Ovary (tissue), 3 donors: ENCODE measurements at regions not wholly inside any gene's neighbourhood (a gene's known extent, or its start where the extent isn't known, plus 50 kb on each side); places are given as distances from the start of the nearest gene placed in this dataset.

Experiments
- EP300 ChIP-seq: sonication (generic); formaldehyde crosslinking; IDR thresholded peaks from one replicate; pipeline ENCODE4 v1.6.1; 2017; ENCODE audit warnings: antibody characterized with exemption
- TF ChIP-seq, protein P1 (sequence below), 3 donors: fragments of 450-650 bp in 2 of 3; fragments of 200-600 bp in 1 of 3; IDR thresholded peaks; one replicate each; pipeline versions ENCODE4 v1.5.1 to v1.8.0; 2016 to 2022; ENCODE audit warnings: antibody characterized with exemption in 3 of 3, mild to moderate bottlenecking in 1 of 3
- donor health status: DM: no; HTN: no; CAD: no.

DNA sequence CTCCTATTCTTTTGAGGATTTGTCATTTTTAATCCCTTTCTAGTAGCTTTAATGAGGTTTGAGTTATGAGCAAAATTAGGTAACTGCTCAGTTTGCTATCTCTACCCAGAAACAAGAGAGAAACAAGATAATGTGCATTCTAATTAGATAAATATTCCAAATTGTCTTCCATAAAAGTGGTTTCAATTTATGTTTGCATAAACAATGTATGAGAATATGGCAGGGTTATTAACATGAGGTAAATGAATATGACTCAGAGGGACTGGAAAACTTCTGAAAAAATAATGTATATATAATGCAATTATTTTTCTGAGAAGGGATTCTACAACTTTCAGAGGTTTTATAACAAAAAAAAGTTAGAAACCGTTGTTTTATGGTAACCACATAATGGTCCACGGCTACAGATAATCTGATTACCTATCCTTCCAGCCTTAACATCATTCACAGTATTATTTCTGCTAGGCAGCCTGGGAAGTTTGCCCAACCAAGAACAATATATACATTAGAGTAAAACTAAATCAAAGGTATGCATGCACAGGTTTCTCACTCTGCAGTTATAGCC lies 101.2 kb downstream of the CRPPA start:
- TF ChIP-seq, protein P1, sequence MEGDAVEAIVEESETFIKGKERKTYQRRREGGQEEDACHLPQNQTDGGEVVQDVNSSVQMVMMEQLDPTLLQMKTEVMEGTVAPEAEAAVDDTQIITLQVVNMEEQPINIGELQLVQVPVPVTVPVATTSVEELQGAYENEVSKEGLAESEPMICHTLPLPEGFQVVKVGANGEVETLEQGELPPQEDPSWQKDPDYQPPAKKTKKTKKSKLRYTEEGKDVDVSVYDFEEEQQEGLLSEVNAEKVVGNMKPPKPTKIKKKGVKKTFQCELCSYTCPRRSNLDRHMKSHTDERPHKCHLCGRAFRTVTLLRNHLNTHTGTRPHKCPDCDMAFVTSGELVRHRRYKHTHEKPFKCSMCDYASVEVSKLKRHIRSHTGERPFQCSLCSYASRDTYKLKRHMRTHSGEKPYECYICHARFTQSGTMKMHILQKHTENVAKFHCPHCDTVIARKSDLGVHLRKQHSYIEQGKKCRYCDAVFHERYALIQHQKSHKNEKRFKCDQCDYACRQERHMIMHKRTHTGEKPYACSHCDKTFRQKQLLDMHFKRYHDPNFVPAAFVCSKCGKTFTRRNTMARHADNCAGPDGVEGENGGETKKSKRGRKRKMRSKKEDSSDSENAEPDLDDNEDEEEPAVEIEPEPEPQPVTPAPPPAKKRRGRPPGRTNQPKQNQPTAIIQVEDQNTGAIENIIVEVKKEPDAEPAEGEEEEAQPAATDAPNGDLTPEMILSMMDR (IDR thresholded peaks at IDR 0.05): no peak
- TF ChIP-seq EP300: no peak
